Pulmonary artery endothelial cell (primary cell): ENCODE measurements at regions not wholly inside any gene's neighbourhood (a gene's known extent, or its start where the extent isn't known, plus 50 kb on each side); places are given as distances from the start of the nearest gene placed in this dataset.

Experiments
- DNase-seq: peaks from one replicate; pipeline ENCODE4 v3.0.0-alpha.2; 2011; ENCODE audit warnings: low read depth, low spot score

DNA sequence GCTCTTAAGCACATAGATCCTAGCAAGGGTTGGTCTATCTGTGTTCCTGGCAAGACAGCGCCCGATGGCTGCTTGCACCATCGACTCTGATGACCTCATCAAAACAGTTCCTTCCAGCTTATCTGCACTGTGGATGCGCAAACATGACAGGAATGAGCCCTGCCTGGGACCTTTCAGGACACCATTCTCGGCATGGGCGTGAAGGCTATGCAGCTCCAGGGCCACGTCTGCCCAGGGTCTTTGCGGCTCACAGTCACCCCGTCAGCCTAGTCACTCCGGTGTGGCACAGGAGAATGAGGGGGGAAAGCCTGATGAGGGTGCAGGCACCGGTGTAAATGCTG is 147.8 kb upstream of the TWIST2 start:
- no peak for DNase-seq

DNA sequence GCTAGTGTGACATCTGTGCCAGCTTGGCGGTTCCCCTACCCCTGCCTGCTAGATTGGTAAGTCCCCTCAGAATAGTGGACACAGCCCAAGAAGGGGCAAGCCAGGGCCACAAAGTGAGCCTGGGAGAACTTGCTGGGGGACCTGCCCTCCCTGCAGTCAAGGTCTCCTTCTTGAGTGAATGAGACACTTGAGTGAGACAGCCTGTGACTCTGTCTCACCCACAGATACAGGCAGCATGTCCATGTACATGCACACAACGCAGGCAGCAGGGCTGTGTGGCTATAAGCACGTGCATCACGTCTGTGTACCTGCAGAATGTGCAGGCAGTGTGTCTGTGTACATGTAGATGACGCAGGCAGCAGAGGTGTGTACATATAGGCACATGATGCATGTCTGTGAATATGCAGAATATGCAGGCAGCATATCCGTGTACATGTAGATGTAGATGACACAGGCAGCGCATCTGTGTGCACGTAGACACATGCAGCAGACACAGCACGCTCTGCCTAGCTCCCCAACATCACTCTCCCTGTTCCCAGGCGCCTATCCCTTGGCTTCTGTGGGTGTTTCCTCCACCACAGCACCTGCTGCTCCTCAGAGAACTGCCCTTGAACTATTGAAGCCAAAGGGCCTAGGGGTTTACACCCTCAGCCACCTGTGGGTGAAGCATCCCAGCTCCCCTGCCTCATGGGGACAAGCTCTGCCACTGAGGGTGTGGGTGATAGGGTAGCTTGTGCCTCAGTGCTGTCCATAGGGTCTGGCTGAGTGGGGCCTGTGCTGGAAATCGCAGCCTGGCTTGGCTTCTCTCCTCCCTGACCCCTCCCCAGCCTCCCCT is 147.2 kb upstream of the TWIST2 start:
- no peak for DNase-seq

DNA sequence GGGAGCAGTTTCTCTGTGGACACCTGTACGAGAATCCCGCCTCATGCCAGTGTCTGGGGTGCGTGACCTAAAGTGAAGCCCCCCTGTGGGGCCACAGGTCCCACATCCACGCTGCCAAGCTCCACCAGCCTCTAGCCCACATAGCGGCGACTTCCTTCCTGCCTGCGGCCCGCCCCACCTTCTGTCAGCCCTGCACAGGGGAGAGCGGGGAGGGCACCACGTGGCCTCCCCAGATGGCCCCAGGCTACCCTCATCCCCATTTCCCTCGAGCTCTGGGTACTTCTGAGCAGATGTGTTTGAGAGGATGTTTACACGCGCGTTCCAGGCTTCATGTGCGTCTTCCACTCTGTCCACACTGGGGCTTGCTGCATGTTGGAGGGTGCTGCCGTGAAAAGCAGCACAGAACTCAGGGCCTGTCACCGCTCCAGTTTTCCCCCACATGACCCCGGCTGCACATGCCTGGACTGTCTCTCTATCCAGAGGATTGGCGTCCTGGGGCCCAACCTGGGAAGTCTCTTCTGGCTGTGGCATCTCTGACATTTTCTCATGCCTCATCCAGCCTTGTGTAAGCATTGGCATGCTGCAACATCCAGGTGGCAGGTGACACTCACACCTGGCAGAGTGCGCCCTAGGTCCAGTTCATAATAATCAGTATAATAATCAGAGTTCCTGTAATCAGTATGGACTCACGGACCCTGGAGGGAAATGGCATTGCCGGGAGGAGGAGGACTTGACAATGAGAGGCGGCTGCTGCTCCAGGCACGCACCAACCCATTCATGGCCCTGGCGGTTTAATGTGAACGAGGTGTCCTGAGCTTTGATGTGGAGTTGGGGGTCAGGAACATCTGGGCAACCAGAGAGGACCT is 146.3 kb upstream of the TWIST2 start:
- no peak for DNase-seq

DNA sequence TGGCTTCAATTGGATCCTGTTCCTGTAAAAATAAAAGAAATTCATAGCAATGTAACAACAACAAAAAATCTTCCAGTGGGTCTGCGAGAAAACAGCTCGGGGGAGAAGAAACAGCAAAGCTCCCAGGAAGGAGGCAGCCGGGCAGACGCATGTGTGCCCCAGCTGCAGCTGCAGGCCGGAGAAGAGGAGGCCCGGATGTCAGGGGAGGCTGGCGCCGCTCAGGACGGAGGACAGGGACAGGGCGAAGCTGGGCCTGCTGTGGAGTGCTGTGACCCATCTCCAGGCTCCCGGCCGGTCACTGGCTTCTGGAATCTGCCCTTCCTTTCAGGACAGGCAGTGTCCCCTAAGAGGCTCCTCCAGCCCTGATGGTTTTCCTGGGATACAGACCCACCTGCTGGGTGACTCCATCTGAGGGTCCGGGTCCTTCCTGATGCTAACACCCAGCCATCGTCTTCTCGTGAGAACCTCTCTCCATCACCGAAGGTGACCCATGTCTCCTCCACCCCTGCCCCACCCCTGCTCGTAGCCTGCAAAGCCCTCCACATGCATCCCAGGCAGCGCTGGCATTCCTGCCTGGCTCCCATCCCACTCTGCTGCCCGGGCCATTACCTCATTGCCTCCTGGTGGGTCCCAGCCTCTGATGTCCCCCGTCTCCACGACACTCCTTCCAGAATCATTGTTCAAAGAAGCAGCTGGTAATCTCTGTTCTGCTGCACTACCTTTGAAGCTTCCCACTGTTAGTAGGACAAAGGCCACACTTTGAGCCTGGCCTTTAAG is 145.4 kb upstream of the TWIST2 start:
- no peak for DNase-seq

DNA sequence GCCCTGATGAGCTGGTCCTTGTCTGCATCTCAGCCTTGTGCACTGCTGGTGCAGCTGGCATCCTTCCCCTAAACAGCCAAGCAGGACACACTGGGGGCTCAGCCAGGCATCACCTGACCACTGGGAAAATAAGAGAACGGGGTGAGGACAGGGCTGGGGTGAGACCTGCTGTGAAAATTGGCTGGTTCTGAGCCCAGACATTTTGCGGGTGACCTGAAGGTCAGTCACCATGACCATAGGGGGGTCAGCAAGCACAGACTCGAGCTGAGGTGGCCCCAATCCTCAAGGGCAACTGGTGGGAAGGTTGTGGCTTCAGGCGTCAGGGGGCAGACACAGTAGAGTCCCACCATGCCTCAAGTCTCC is 144.9 kb upstream of the TWIST2 start:
- DNase-seq, result no peak

DNA sequence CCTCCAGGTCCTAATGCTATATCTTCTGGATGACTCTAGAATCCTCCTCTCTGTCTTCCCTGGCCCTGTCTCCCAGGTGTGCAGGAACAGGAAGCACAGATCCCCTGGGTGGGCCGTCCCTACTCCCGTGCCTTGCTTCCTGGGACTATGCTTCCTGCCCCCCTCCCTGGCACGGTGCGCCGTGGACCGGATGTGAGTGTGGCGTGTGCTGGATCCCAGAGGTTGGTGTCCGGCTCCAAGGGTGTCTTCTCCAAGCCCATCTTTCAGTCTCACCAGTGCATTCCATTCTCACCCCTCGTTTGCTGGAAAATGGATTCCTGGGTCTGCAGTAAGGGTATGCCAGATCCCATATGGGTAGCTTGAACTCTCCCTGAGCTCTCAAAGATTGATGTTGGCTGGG is 144.4 kb upstream of the TWIST2 start:
- DNase-seq, result no peak

DNA sequence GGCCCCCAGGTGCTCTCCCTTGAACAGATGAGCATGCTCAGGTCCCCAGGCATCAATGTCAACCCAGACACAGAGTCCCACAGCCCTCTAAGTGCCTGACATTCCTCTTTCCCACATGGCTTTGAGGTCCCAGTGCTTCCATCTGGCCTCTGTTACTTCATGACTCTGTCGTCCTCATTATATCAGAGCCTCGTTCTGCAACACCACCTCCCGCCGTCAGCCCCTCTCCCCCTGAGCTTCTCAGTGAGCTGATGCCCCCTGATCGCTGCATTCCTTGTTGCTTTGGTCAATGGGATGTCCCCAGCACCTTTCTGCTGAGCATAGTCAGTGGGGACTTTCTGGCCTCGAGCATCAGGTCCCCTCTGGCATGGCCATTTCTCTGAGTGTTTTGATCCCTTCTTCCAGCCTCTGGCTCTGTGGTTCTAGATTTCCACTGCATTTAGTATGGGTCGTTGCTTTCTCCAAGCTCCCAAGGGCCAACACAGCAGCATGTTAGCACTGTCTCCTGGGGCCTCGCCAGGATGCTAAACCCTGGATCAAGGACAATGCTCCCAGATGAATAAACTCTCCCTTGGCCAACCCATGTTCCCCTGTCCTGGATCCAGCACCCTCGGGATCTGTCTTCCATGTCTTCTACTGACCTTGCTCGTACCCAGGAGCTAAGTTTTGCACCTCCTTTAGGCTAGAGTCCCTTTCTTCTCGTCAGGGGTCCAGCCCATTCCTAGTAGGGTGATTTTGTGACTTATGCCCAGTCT is 143.2 kb upstream of the TWIST2 start:
- DNase-seq, result no peak

DNA sequence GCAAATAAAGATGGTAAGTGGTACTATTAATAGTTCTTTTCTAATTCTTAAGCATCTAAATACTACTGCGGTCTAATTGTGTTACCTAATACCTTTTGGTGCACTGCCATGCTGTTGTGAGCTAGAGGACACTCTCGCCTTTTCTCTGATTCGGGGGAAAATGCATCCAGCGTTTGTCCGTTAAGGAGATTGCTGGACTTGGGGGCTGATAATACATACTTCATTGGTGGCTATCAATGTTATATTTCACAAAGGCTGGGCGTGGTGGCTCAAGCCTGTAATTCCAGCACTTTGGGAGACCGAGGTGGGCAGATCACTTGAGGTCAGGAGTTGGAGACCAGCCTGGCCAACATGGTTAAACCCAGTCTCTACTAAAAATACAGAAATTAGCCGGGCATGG is 141.7 kb upstream of the TWIST2 start:
- DNase-seq, result no peak

DNA sequence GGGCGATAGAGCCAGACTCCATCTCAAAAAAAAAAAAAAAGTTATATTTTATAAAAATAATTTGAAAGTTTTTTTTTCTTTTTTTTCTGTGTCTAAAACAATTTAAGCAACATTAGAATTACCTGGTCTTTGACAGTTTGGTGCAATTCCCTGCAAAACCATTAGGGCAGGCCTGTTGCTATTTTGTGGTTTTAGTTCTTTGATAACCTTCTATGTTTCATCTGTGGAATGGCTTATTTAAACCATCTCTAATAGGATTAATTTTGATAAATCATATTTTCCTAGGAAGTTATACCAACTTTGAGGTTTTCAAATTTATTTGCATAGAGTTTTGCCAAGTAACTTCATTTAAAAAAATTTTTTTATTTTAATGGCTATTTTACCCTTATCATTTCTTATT is 141.2 kb upstream of the TWIST2 start:
- no peak for DNase-seq

DNA sequence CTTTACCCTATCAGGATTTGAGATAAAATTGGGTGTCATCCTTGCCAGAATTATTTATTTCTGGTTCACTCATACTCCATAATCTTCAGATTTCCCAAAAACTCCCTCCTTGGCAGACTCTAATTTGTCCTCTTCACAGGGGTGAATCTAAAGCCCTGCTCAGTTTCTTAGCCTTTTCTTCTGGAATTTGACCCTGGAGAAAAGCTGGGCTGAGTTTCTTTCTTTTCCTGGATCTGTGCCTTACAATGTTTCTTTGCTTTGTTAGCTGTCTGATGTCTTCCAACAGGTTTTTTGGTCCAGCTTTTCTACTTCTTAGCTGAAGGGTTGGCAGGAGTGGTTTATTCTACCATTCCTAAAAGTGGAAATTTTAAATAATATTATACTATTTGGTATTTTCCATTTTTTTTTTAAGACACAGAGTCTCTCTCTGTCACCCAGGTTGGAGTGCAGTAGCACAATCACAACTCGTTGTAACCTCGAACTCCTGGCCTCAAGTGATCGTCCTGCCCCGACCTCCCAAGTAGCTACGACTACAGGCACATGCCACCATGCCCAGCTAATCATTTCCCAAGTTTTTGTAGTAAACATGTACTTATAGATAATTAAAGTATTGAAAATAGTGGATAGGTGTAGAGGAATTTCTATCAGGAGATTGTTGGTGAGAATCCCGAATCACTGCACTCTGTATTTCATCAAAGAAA is 138.4 kb upstream of the TWIST2 start:
- DNase-seq, result no peak

DNA sequence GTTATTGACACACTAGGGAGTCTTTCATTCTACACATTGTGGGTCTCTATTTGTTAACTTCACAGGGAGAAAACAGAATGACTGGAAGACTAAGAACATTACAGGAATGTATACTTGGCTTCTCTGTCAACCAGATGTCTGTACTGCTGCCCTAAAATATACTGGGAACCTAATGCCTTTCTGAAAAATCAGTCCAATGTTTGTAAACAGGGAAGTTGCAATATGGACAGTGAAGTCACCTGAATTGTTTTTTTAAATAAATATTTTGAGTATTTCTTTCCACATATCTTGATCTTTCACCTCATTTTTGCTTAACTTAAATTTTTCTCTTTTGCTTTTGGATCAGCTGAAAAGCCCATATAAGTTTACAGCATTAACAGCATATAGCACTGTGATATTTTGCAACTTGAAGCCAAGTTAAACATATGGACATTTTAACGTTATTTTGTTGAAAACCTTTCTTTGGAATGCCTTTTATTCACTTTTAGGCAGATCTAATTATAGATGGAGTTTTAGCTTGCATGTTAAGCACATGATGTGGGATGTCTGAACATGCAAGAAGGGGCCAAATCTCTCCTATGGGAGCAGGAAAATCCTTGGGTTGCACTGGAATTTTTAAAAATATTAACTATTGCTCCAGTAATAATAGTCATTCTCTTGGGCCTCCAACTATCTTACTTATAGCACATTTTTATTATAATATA is 137.7 kb upstream of the TWIST2 start:
- no peak for DNase-seq

DNA sequence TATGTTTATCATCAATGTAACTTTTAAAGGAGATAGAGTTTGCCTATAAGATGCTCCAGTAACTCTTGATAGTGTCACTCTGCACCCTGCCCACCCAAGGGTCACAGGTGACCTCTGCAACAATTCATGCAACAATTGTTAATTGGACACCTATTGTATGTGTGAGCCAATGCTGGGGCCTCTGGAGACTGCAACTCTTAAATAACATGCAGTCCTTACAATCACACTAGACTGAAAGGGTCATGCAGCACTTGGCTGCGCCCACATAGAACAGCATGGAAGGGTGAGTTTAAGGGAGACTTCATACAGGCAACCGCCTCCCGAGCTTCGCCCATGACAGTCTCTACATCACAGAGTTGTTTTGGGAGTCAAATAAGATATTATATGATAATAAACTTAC is 137.1 kb upstream of the TWIST2 start:
- DNase-seq, result no peak

DNA sequence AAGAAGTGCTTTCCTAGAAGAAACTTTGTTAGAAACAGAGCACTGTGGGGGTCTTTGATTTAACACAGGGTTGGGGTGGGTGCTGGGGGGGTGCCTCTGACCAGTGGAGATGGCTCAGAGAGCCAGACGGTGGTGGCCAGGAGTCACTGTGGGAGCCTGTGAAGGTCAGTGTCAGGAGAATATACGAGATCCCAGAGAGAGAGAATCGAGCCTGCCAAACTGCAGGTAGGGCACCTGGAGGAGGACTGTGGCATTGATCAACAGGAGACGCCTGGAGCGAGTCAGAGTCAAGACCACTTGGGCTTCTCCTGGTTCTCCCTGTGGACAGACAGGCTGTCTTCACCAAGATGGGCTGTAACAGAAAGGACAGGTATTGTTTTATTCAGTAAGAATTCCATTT is 136.5 kb upstream of the TWIST2 start:
- DNase-seq, result no peak

DNA sequence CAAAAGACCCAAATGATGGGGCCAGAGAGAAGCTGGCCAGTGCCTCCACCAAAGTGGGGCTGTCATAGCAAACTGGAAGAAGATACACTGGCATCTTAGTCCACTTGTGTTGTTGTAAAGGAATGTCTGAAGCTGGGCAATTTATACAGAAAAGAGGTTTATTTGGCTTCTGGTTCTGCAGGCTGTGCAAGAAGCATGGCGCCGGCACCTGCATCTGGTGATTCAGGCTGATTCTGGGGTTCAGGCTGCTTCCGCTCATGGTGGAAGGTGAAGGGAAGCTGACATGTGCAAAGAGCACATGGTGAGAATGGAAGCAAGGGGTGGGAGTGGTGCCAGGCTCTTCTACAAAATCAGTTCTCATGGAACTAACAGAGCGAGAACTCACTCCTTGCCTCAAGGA is 135.9 kb upstream of the TWIST2 start:
- no peak for DNase-seq

DNA sequence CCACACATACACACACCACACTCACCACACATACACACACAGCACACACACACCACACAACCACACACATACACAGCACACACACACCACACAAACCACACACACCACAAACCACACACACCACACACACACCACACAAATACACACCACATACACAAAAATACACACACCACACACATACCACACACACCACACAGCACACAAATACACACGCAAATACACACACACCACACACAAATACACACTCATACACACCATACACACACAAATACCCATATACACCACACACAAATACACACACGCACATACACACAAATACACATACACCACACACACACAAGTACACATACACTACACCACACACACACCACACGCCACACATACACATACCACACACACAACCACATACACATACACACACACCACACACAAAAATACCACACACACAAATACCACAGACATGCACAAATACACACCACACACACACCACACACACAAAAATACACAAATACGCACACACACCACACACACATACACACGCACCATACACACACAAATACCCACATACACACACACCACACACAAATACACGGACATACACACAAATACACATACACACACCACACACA is 134.6 kb upstream of the TWIST2 start:
- no peak for DNase-seq

DNA sequence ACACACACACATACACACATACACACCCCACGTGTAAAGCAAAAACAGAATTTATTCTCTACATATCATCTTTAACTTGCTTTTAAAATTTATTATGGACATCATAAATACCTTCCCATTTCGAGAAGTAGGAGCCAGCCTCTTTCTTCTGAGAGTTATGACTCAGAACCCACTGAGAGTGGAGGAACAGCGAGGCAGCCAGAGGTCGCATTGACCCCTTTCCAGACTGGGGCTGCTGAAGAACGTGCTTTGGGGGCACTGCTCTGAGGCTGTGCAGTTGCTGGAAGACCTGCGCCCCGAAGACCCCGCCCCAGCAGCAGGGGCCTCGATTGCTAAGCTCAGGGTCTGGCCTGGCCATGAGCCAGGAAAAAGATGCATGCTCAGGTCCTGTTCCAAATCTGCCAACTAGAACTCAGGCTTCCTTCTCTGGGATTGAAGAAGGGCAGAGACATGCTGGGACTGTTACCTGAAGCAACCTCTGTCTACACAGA is 133.8 kb upstream of the TWIST2 start:
- DNase-seq, result no peak

DNA sequence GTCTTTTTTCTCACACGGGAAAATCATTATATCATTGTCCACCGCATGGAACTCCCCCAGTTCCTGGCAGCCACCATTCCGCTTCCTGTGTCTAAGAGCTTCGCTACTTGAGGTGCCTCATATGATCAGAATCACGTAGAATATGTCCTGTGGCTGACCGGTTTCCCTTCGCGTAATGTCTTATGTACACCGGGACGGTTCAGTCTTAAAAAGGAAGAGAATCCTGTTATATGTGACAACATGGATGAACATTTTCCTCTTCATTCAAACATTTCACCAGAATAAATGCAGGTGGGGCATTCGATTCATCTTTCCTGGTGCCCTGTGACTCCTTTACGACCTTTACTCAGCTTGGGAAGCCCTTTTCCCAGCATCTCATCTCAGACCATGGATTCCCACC is 131.7 kb upstream of the TWIST2 start:
- no peak for DNase-seq

DNA sequence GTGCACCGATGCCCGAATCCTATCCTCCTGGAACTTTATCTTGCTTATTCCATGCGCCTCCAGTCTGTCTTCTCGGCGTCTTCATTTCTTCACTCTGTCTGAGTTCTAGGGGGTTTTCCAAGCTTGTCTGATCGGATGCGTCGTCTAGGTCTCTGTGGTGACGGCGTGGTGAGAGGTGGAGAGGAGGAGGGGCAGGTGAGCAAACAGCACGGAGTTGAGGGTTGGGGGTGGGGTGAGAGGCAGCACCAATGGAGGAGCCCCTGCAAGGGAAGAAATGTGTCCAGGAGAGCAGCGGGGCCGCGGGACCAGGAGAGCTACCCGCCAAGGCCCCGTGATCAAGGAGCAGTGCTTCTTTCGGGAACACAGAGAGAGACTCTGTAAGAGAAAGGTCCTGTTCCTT is 131.3 kb upstream of the TWIST2 start:
- DNase-seq, result no peak

DNA sequence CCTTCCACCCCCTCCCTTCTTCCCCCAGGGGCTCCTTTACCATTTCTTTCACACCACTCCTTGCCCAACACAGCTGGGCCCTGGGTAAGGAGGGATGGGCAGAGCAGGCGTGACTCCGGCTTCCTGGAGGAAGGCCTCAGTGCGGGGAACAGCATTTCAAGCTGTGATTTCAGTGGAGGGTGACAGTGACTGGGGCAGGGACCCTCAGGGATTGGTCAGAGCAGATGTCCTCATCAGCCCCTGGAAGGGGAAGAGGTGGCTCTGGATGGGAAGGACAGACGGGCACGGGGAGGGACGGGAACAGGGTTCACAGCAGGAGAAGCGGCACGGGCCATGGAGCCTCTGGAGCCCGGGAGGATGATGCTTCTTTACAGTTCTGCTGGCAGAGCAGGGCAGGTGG is 130.8 kb upstream of the TWIST2 start:
- DNase-seq, result no peak

DNA sequence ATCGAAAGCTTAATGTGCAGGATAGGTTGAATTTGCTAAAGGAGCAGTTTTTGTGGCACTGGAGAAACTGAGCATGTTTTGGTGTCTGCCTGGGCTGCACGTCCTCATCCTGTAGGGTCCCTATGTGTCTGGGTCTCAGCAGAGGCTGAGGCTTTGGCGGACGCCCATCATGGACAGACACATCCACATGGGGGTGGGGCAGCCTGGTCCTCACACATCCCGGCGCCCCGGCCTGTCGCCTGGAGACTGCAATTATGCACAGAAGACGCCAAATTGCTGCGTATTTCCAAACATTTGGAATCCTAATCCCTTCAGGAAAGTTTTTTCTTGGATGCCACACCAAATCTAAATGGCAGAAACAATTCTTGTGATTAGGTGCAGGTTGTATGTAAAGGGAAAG is 128.2 kb upstream of the TWIST2 start:
- DNase-seq, result no peak
